ENCODE measurements at regions not wholly inside any gene's neighbourhood (a gene's known extent, or its start where the extent isn't known, plus 50 kb on each side); places are given as distances from the start of the nearest gene placed in this dataset.

DNA sequence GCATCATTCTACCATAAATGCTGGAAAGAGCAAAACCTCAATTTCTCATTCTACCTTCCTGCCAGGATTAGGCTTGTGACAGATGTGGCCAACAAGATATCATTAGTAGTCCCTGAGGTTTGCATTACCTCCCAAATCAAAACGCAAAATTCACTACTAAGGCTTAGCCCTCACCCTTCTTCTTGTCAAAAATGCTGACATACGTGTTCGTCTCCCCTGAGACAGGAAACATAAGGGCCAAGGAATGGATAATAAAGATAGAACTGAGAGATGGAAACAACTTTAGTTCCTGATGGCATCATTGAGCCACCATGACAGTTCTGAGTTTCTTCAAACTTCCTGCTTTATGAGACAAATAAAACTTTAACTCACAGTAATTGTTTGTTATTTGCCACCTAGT, 642.1 kb downstream of the NOVA1 start:
- TF ChIP-seq, protein P1, sequence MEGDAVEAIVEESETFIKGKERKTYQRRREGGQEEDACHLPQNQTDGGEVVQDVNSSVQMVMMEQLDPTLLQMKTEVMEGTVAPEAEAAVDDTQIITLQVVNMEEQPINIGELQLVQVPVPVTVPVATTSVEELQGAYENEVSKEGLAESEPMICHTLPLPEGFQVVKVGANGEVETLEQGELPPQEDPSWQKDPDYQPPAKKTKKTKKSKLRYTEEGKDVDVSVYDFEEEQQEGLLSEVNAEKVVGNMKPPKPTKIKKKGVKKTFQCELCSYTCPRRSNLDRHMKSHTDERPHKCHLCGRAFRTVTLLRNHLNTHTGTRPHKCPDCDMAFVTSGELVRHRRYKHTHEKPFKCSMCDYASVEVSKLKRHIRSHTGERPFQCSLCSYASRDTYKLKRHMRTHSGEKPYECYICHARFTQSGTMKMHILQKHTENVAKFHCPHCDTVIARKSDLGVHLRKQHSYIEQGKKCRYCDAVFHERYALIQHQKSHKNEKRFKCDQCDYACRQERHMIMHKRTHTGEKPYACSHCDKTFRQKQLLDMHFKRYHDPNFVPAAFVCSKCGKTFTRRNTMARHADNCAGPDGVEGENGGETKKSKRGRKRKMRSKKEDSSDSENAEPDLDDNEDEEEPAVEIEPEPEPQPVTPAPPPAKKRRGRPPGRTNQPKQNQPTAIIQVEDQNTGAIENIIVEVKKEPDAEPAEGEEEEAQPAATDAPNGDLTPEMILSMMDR (IDR thresholded peaks at IDR 0.05): no peak
- Histone ChIP-seq H3K9me3 (no peaks in the 10 kb centered on the region), H3K36me3 (no peaks in the 10 kb centered on the region), H3K9ac (ENCODE audit: low read depth in 2 of 2, low read length in 2 of 2) (no peak overlapping the region), H3K4me3 (no peak overlapping the region), H3K27me3 (no peaks in the 10 kb centered on the region), H3K4me1 (no peaks in the 10 kb centered on the region), H3K27ac (no peak overlapping the region)
- no peak for DNase-seq
- intact Hi-C loops (cut with DNase I): no loop called here

DNA sequence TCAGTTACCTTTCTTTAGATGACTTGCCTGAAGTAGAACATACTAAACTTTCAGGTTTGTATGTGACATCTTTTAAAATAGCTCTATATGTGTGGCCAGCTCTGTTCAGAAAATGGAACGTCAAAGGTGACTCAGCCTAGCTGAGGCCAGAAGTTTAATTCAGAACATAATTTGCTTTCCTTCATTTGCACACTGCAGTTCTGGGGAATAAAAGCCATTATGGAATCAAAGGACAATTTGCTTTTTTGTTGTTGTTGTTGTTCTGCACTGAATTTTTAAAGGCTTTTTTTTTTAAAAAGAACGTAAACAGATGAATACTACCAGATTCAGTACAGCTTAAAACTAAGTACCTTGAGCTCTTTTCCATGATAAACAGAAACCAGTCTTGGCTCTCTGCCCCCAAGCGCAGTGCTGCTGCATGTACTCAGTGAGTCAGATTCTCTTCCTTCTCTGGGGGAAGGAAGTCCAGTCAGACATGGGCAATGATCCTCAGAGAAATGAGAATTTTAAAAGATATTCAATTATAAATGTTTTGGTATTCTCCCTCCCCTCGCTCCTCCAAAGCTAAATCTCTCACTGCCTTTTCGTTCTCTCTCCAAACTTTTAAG, 644.2 kb downstream of the NOVA1 start:
- no peaks in the 10 kb centered on the region for H3K27me3 ChIP-seq
- peak; percentile 26 for DNase-seq
- H3K36me3 ChIP-seq: no peaks in the 10 kb centered on the region
- TF ChIP-seq, protein P1 (IDR thresholded peaks at IDR 0.05): no peak
- no peak overlapping the region for H3K4me3 ChIP-seq
- no peaks in the 10 kb centered on the region for H3K9me3 ChIP-seq
- intact Hi-C loops (cut with DNase I): no loop called here
- H3K27ac ChIP-seq: no peak overlapping the region
- H3K4me1 ChIP-seq: no peaks in the 10 kb centered on the region
- H3K9ac ChIP-seq (ENCODE audit: low read depth in 2 of 2, low read length in 2 of 2): no peak overlapping the region

DNA sequence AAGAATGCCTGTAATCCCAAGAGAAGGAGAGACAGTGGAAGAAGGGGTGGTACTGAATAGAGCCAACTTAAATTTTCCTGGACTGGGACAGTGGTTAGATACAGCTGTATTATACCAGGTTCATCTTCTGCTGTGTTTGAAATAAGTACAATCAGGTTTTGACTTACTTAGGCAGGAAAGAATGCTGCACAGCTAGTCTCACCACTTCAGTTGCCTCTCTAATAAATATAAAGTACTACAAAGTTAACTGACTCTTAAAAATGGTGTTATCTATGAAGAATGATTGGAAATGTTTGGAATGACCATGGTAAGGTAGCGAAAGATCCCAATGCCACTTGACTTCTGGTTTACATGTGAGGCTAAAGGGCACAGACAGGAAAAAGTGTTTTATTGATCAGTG, 652.1 kb downstream of the NOVA1 start:
- H3K4me3 ChIP-seq: no peak overlapping the region
- no peak overlapping the region for H3K9ac ChIP-seq (ENCODE audit: low read depth in 2 of 2, low read length in 2 of 2)
- H3K27ac ChIP-seq: no peak overlapping the region
- no peaks in the 10 kb centered on the region for H3K36me3 ChIP-seq
- H3K9me3 ChIP-seq: no peaks in the 10 kb centered on the region
- H3K27me3 ChIP-seq: no peaks in the 10 kb centered on the region
- TF ChIP-seq, protein P1 (IDR thresholded peaks at IDR 0.05): no peak
- intact Hi-C loops (cut with DNase I): no loop called here
- no peaks in the 10 kb centered on the region for H3K4me1 ChIP-seq
- no peak for DNase-seq

DNA sequence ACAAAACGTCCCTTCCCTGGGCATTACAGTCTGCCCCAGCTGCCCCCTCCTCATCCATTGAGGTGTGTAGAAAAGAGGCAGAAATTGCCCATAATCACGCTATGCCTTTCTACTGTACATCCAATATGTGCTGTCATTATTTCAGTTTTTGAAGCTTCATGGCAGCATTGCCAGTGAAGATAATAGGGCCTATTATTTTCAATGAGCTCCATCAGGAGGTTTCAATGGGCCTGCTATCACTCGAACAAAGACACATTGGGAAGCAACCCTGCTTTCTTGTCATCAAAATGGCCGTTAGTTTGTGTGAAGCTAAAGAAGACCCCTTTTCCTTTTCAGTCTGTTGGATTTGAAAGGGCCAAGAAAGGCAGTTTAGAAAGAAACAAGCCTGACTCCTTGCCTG, 653.8 kb downstream of the NOVA1 start:
- H3K9me3 ChIP-seq: no peaks in the 10 kb centered on the region
- no peak overlapping the region for H3K9ac ChIP-seq (ENCODE audit: low read depth in 2 of 2, low read length in 2 of 2)
- TF ChIP-seq, protein P1 (IDR thresholded peaks at IDR 0.05): no peak
- no peaks in the 10 kb centered on the region for H3K36me3 ChIP-seq
- no peaks in the 10 kb centered on the region for H3K4me1 ChIP-seq
- intact Hi-C loops (cut with DNase I): no loop called here
- no peak overlapping the region for H3K4me3 ChIP-seq
- no peak for DNase-seq
- H3K27ac ChIP-seq: no peak overlapping the region
- H3K27me3 ChIP-seq: no peaks in the 10 kb centered on the region

DNA sequence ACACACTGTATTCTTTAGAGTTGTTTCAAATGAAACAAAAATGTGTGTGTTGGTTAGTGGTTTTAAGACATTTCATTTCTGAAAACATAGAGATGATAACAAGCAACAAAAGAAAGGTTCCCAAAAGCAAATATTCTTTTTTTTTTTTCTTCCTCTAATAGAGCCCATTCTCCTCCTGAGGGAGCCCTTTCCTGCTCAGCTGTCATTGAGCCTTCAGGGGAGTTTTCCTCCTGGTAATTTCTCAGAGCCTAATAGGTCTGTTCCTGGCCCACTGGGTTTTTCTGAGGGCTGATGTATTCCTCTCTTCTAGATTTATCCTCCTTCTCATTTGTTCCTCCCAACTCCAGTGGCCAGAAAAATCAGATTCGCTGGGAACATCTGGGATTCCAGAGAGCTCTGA, 654.5 kb downstream of the NOVA1 start:
- no peaks in the 10 kb centered on the region for H3K9me3 ChIP-seq
- intact Hi-C loops (cut with DNase I): no loop called here
- H3K27me3 ChIP-seq: no peaks in the 10 kb centered on the region
- no peak overlapping the region for H3K9ac ChIP-seq (ENCODE audit: low read depth in 2 of 2, low read length in 2 of 2)
- TF ChIP-seq, protein P1 (IDR thresholded peaks at IDR 0.05): no peak
- no peak overlapping the region for H3K27ac ChIP-seq
- H3K36me3 ChIP-seq: no peaks in the 10 kb centered on the region
- no peaks in the 10 kb centered on the region for H3K4me1 ChIP-seq
- no peak overlapping the region for H3K4me3 ChIP-seq
- no peak for DNase-seq

Measured in colonic mucosa (tissue), 4 donors.